DMS53 treated with DMSO at 0.1 percent for 48 hours (cell line): ENCODE measurements at regions not wholly inside any gene's neighbourhood (a gene's known extent, or its start where the extent isn't known, plus 50 kb on each side); places are given as distances from the start of the nearest gene placed in this dataset.
"Not testable (repeated sequence)": the region's sequence is repeated elsewhere in the genome, so short reads cannot be mapped to it uniquely, and the experiment has no call there.

Experiments
- DNase-seq: peaks from one replicate; lab custom pipeline; 2025; ENCODE audit not compliant: unreplicated experiment; lab: John Stamatoyannopoulos, UW

- DNase-seq = not testable (repeated sequence)
These were observed 885.9 kb upstream of the SPRY2 start for GRCh38 chr13:81226830-81227229.

GRCh38 chr13:81224209-81224833 is 883.4 kb upstream of the SPRY2 start:
- DNase-seq = no peak

GRCh38 chr13:81223778-81224177 is 882.9 kb upstream of the SPRY2 start:
- DNase-seq = no peak

- no peak for DNase-seq
These were observed 870.8 kb upstream of the SPRY2 start for GRCh38 chr13:81211713-81212112.

- no peak for DNase-seq
These were observed 866.7 kb upstream of the SPRY2 start for GRCh38 chr13:81207636-81208035.

GRCh38 chr13:81207231-81207630 is 866.3 kb upstream of the SPRY2 start:
- DNase-seq = no peak

GRCh38 chr13:81203783-81204182 is 862.9 kb upstream of the SPRY2 start:
- DNase-seq = no peak

GRCh38 chr13:81199956-81200355 is 859.0 kb upstream of the SPRY2 start:
- DNase-seq = no peak

GRCh38 chr13:81197966-81198365 is 857.0 kb upstream of the SPRY2 start:
- DNase-seq = no peak

- DNase-seq = no peak
These were observed 856.6 kb upstream of the SPRY2 start for GRCh38 chr13:81197483-81197882.

- no peak for DNase-seq
These were observed 853.4 kb upstream of the SPRY2 start for GRCh38 chr13:81194362-81194761.

GRCh38 chr13:81184556-81185265 is 843.8 kb upstream of the SPRY2 start:
- no peak for DNase-seq

GRCh38 chr13:81172603-81173002 is 831.7 kb upstream of the SPRY2 start:
- DNase-seq = no peak

- no peak for DNase-seq
These were observed 830.2 kb upstream of the SPRY2 start for GRCh38 chr13:81171065-81171647.

- not testable (repeated sequence) for DNase-seq
These were observed 822.9 kb upstream of the SPRY2 start for GRCh38 chr13:81163823-81164222.

- no peak for DNase-seq
These were observed 812.6 kb upstream of the SPRY2 start for GRCh38 chr13:81153478-81153877.

- no peak for DNase-seq
These were observed 807.9 kb upstream of the SPRY2 start for GRCh38 chr13:81148822-81149221.

GRCh38 chr13:81146576-81146975 is 805.6 kb upstream of the SPRY2 start:
- DNase-seq = not testable (repeated sequence)

- no peak for DNase-seq
These were observed 801.5 kb upstream of the SPRY2 start for GRCh38 chr13:81142306-81142999.

GRCh38 chr13:81140675-81141074 is 799.7 kb upstream of the SPRY2 start:
- DNase-seq = no peak

GRCh38 chr13:81139987-81140386 is 799.1 kb upstream of the SPRY2 start:
- no peak for DNase-seq
